NCI-H1417 (cell line): ENCODE measurements at regions not wholly inside any gene's neighbourhood (a gene's known extent, or its start where the extent isn't known, plus 50 kb on each side); places are given as distances from the start of the nearest gene placed in this dataset.

Source experiments
- DNase-seq, 3 experiments: peaks; one replicate each; lab custom pipeline; 2025; lab: John Stamatoyannopoulos, UW

DNA sequence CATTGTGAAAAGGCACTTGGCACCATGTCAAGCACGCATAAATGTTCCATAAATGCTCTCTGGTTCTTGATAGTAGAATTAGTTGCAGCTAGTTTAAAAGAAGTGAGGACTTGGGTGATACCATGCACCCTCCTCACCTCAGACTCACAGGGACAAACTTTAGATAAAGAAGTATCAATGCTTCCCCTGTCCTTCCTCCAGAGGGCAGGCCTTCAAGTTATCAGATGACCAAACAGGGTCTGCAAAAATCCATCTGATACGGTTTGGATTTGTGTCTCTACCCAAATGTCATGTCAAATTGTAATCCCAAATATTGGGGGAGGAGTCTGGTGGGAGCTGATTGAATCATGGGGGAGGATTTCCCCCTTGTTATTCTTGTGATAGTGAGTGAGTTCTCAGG lies 54.1 kb downstream of the C1QL2 start:
- no peak for DNase-seq

DNA sequence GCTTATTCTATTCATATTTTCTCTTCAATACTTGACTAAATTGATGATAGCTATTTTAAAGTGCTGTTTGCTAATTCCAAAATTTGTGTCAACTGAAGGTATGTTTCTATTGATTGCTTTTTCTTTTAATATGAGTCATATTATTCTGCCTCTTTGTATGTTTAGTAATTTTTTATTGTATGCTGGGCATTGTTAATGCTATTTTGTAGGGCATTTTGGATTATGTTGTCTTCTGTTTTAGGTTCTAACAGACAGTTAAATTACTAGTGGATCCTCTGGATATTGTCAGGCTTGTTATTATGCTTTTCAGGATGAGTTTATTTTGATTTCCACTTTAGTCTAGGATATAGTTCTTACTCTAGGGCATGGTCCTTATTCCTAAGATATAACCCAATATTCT lies 55.6 kb downstream of the C1QL2 start:
- DNase-seq = no peak

DNA sequence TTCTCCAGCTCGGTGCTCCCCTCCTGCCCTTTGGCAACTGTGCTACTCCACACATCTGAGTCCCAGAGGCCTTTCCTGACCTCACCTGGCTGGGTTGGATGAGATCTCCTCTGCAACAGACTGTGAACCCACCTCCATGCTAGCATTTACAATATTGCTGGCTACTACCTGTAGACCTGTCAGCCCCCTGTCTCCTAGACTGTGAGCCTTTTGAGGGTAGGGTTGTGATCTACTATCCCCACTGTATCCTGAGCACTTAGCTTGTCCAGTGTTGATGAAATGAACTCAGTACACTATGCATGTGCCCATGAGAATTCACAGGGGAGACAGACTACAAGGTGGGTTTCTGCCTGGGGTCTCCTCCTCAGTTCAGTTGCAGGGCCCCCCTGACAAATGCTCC lies 70.1 kb downstream of the C1QL2 start:
- DNase-seq = no peak

DNA sequence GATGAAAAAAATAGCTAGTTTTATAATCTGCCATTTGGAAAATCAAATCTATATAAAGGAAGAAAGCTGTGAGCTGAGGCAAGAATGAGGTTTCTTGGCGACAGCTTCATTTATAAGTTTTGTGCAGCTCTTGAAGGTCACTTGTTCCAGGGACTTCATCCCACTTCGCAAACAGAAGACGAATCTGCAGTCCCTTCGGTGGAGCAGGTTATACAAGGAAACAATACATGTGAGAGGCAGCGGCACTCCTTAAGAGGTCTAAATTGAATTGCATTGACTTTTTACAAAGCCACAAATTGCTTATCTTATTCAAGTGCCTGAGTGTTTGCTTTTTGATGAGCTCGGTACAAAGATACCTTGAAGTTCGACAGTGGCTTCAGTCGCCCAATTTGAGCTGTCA lies 72.2 kb downstream of the C1QL2 start:
- peak in 2 of 3 experiments; percentile 31 to 54 for DNase-seq

DNA sequence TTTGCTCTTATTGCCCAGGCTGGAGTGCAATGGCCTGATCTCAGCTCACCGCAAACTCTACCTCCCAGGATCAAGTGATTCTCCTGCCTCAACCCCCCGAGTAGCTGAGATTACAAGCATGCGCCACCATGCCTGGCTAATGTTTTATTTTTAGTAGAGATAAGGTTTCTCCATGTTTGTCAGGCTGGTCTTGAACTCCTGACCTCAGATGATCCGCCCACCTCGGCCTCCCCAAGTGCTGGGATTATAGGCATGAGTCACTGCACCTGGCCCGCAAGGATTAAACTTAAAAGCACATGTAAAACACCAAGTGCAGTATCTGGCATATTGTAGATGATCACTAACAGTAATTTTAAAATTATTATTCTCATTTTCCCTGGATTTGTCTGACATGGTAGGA lies 72.9 kb downstream of the C1QL2 start:
- no peak for DNase-seq

DNA sequence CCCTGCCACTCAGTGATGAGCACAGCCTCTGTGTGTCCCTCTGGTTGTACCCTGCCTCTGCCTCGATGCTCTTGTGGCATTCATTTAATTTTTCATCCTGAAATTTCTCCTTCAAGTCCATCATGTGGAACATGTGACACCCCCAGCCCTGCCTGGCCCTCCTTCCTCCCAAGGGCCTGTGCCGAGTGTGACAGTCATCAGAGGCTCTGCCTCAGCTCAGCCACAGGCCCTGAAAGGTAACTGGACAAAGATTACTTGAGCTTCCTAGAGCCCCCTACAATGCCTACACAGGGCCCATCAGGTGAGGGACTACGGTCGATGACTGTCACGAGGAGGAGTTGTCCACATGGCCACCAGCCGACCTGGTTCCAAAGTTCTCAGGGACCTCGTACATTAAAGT lies 75.1 kb downstream of the C1QL2 start:
- DNase-seq = no peak

DNA sequence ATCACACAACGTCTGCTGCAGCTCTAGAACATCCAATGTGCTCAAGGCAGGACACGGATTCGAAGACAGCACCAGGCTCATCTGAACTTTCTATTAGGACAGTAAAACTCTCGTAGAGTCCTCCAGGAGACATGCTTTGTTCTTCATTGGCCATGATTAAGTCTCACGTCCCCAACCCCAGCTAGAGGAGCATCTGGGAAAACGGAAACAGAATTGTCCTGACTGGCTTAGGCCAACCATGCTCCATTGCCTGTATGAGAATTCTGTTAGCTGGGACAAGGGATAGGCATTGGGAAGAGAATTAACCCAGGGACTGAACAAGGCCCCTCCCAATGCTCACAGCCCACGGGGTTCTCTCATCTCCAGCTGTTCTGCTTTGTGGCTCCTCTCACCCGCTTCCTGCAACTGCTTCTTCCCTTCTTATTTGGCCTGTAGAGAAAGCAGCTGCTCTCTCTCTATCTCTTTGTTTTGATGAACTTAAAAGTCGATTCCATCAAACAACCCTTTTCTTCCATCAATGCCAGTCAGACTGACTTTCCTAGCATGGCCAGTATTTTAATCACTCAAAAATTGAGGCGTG lies 75.6 kb downstream of the C1QL2 start:
- no peak for DNase-seq

DNA sequence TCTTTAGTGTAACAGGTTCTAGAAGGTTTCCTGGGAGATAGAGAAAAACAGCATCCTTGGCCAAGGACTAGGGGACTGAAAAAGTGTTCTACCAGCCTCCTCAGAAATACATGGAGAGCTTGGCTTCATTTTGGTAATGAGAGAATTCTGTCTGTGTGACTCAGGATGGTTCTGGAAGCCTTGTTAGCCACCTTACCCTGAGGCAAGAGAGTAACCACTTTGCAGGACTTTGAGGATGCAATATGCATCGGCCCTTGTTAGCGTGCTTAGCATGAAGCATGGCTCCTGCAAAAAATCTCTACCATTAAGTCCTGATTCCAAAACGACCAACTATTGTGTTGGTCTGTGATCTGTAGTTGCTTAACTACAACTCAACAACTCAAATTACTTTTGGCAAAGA lies 79.8 kb downstream of the C1QL2 start:
- no peak for DNase-seq

DNA sequence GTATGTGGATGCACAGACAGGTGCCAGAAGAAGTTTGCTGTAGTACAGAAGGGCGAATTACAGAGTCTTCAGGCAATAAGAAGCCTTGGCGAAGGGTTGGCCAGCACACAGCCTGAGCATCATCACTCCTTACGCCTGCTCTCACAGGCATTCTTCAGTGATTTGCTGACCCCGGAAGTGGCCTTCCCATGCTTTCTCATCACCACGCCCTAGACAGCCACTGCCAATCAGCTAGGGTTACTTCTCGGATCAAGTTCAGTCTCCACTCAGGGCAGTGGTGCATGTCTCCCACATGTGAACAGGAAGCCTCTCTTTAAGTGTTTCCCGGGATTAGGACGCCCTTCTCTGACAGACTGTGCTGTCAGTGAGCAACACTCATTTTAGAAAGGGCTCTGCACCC lies 81.8 kb downstream of the C1QL2 start:
- no peak for DNase-seq

DNA sequence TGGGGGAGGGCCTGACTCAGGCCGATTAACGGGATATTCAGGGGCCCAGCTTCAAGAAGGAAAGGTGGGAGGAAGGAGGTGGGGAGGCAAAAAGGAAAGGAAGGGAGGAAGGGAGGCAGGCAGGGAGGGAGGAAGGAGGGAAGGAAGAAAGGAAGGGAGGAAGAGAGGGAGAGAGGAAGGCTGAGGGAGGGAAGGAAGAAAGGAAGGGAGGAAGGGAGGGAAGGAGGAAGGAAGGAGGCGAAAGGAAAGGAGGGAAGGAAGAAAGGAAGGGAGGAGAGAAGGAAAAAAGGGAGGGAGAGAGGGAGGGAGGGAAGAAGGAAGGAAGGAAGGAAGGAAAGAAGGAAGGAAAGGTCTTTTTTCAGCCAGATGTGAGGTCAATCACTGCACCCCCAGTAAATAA lies 85.3 kb downstream of the C1QL2 start:
- no peak for DNase-seq

DNA sequence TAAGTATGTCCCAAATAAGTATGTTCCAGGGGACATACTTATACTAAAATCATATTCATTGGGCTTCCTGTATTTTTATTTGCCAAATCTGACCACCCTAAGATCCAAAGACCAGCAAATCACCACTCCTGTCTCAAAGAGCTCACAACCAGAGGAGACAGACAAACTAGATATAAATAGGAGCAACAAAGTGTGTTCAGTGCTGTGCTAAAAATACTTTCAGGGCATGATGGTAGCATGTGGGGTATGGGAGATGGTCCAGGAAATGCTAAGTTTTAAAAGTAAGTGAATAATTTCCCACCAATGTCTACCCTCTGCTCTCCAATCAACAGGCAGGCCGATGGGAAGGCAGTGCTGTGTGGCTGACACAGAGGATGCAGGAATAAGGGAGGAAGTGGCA lies 87.1 kb downstream of the C1QL2 start:
- DNase-seq = no peak

DNA sequence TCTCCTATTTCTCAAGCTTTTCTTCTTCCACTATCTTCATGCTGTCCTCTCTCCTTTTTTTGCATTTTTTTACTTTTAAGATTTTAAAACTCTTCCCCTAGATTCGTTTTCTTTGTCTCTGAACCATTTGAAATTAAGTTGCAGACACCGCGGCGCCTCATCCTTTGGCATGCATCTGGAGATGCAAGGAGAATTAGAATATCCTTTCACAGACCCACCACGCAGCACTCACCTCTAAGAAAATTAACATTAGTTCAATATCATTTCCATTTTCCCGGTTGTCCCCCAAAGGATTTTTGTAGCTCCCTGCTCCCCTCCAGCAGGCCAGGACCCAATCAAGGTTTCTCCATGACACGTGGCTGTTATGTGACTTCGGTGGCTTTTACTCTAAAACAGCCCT lies 88.8 kb downstream of the C1QL2 start:
- no peak for DNase-seq

DNA sequence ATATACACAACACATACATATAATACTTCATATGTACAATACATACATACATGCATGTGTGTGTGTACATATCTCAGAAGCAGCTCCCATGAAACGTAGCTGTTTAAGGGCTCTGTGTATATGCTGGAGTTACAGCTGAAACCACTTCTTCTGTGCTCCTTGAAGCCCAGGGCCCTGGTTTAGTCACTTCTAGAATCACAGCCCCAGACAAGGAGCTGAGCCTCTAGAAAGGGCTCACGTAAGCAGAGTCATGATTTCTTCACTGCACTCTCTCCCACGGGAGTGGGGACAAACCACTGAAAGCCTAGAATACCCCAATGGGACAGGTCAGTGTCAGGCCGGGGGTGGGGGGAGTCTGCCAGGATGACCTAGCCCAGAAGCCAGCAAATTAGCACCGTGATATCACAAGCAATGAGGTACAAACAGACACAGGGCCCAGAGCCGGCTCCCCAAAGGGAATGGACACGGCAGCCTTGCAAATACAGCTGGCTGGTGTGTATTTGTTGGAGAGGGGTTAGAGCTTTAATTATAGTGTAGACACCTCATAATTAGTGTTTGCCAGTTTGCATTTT lies 90.3 kb downstream of the C1QL2 start:
- DNase-seq = peak in 2 of 3 experiments; percentile 82 to 97

DNA sequence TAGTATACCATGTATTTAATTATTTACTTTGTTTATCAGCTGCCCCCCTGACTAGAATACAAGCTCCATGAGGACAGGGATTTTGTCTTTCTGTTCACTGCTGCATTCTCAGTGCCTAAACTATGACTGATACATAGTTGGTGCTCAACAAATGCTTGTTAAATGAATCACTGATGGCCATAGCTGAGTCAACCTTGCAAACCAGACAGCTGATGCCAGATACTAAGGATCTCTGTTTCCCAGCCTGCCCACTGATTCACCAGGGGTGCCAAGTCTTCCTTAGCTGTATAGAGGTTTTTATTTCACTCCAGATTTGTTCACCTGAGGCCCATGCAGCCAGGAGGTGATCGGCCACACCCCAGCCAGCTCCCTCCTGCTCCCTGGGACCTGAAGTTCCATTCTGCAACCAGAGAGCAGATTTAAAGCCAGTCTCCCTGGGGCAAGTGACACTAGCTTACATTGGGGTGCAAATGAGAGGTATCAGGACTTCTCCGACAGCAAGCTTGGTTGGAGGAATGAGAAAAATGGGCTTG lies 92.2 kb downstream of the C1QL2 start:
- no peak for DNase-seq

DNA sequence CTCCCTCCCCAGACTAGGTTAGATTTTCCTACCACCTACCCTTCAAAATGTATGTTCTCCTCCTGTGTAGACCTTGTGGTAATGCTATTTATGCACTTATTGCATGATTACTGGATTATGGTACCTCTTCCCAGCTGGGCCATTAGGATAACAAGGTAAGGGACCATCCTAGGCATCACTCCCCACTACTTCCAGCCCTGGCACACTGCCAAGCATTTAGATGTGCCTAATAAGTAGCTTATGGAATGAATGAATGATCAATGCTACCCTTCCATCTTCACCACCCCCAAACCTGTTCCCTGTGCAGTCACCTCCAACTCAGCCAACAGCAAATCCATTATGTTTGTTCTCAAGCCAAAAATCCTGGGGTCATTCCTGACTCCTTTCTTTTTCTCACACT lies 93.4 kb downstream of the C1QL2 start:
- DNase-seq = no peak

DNA sequence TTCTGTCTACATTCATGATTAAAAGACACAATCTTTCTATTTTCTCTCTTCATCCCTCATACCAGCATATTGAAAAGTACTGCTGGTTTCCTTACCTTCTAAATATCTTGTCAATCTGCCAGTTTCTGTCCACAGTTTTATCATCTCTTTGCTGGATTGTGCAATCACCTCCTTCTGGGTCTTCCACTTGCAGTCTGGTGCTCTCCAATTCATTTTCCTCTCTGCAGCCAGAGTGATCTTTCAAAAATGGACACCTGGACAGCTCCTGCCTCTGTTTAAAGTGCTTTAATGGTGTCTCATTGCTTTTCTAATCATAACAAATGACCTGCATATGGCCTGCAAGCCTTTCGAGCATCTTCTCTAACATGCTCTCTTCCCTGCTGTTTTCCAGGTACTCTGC lies 94.0 kb downstream of the C1QL2 start:
- no peak for DNase-seq

DNA sequence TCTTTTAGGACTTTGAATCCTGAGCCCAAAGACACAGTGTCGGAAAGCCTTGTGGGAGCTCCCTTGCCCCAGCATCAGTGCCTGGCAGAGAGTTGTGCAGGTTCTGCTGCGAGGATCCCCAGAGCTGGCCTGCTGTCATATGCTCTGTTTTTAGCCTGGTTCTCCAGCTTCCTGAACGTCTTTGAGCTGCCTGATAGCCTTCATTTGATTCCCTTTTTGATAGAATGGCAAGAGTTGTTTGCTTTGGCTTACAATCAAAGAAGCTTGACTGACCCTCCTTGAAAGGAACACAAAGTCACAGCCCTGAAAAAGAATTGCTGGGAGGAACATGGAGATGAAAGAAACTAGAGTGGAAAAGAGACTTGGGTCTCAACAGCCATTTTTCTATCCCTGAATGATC lies 95.4 kb downstream of the C1QL2 start:
- DNase-seq = no peak

DNA sequence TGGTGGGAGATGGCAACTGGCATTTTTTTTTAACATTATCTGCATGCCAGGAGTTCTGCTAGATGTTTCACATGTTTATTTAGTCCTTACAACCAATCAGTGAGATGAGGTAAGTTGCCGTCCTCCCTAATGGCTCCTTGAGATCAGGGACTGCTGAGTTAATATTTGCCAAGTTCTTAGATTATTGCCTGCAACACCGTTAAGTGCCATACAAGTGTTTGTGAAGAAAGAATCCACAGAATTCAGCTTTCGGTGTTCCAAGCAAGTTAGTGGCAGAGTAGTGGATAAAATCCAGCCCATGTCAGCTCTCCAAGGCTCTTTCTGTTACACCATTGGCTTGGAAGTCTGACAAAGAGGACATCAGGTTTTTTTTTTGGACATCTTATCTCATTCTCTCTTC lies 95.9 kb downstream of the C1QL2 start:
- DNase-seq = peak in 2 of 3 experiments; percentile 62 to 73

DNA sequence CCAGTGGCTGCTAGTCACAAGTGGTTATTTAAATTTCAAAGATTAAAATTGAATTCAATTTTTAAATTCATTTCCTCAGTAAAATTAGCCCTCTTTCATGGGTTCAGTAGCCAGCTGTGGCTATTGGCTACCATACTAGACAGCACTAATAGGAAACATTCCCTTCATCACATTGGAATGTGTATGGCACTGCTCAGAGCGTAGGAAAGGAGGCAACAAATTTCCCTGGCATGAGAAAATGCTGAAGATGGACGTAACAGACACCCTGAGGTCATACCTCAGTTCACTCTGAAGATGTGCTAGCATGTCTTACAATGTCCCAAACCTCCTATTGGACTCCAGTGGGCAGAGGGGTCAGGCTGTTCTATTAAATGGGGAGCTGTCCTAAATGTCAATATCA lies 96.4 kb downstream of the C1QL2 start:
- peak in 1 of 3 experiments; percentile 42 for DNase-seq

DNA sequence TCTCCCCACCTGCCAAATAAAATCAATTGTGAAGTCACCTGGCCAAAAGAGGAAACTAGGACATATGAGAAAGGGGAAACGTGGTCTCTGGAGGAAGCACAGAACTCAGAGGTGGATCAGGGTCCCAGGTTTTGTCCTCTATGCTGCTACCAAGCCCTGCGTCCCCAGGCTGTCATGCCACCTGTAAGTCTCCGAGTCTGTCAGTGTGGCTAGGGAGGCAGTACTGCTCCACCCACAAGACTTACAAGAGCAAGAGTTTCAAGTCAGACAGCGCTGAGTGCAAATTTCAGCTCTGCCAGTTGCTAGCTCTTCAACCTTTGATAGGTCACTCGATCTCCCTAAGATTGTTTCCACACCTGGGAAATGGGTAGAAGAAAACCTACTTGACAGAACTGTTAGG lies 98.6 kb downstream of the C1QL2 start:
- DNase-seq = no peak

DNA sequence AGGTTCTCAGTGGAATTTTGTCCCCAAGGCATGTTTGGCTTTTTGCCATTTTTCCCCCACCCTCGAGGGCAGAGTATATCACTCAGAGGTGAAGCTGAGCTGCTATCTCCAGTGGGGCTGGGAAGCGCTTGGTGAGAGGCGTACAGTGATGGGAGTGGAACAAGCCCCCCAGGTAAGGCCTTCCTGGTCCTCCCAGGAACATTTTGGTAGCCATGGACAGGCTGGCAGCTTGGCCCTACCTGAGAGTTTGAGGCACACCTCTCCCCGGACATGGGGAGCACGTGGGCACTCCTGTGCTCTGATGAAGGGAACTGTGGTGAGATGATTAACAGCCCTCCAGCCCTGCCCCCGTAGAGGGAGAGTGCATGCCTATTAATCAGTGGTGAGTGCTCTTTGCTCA lies 99.3 kb downstream of the C1QL2 start:
- peak in 2 of 3 experiments; percentile 25 to 28 for DNase-seq

DNA sequence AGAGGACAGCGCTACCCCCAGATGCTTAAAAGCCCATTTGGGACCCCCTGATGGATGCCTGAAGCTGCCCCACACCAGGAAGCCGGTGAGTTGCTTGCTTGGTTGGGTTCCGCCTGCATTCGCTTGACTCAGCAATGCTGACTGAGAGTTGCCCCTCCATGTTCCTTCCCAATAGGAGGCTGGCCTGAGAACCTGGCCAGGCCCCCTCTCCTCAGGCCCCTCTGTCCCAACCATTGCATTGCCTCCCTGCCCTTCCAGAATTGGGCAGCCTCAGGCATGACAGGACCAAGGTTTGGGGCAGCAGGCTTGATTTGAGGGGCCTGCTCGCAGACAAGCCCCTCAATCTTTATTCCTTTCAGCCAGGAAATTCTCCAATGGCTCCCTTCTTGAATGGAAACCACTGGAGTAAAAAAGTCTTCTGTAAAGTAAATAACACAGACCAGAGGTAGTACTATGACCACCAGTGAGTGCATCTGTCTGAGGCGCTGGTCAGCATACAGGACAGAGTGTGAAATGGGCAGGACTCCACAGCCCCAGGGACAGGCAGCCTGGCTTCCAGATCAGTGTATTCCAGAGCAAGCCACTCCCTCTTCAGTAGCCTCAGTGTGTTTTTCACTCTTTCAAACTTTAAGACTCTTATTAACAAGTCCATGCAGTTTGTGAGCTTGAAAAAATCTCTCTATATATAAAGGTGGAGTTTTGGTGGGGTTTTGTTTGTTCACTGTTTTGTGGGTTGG lies 104.7 kb downstream of the C1QL2 start:
- no peak for DNase-seq

DNA sequence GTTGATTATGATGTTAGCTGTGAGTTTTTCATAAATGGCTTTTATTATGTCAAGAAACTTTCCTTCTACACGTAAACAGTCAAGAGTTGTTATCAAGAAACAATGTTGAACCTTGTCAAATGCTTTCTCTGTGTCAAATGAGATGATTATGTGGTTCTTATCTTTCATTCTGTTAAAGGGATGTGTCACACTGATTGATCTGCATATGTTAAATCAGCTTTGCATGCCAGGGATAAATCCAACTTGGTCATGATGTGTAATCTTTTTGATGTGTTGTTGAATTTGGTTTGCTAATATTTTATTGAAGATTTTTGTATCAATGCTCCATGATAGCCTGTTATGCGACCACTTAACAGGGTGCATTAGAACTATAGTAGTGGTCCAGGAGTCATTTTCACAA lies 107.3 kb downstream of the C1QL2 start:
- DNase-seq = no peak
